PC-9 (cell line): ENCODE measurements at regions not wholly inside any gene's neighbourhood (a gene's known extent, or its start where the extent isn't known, plus 50 kb on each side); places are given as distances from the start of the nearest gene placed in this dataset.
"Not testable (repeated sequence)": the region's sequence is repeated elsewhere in the genome, so short reads cannot be mapped to it uniquely, and the experiment has no call there.

ENCODE experiments used
- BruUV-seq: library from RNA; stranded (reverse); fragments of 400-500 nt; replicated peaks from 2 replicates; lab custom pipeline; 2021; lab: Mats Ljungman, UMichigan
- CTCF ChIA-PET: fragments of 300-600 bp; sonication (Branson Sonifier 250); formaldehyde crosslinking; loops from one replicate; lab custom pipeline; 2022; ENCODE audit warnings: antibody characterized with exemption; lab: Charles Lee
- POLR2A ChIA-PET: fragments of 300-600 bp; sonication (Branson Sonifier 250); formaldehyde crosslinking; loops from one replicate; lab custom pipeline; 2022; ENCODE audit warnings: antibody characterized with exemption; ENCODE audit not compliant: unreplicated experiment; lab: Charles Lee
- DNase-seq, 2 experiments: peaks; one replicate each; pipeline versions ENCODE4 v3.0.0 to v3.0.0-alpha.2; 2015 to 2022; ENCODE audit warnings: mixed read lengths in 1 of 2
- H2AFZ ChIP-seq: fragments of 200-600 bp; sonication (generic); 2 replicates; pipeline ENCODE4 v1.8.1; 2017; ENCODE audit warnings: antibody characterized with exemption
- H3F3A ChIP-seq: fragments of 200-600 bp; sonication (generic); 2 replicates; pipeline ENCODE4 v1.8.1; 2017; ENCODE audit warnings: antibody characterized with exemption, mild to moderate bottlenecking, low read depth; ENCODE audit not compliant: insufficient read depth
- H3K27ac ChIP-seq: fragments of 200-600 bp; sonication (generic); 2 replicates; pipeline ENCODE4 v1.6.1; 2016; ENCODE audit warnings: mixed run types
- H3K27me3 ChIP-seq: fragments of 200-600 bp; sonication (generic); 2 replicates; pipeline ENCODE4 v1.6.1; 2016; ENCODE audit warnings: low read depth, mixed run types; ENCODE audit not compliant: insufficient read depth
- H3K36me3 ChIP-seq: fragments of 200-600 bp; sonication (generic); 2 replicates; pipeline ENCODE4 v1.6.1; 2016; ENCODE audit warnings: low read depth, mixed run types
- H3K4me1 ChIP-seq: fragments of 200-600 bp; sonication (generic); replicated peaks from 2 replicates; pipeline ENCODE4 v1.6.1; 2016; ENCODE audit warnings: mixed run types; ENCODE audit not compliant: insufficient read depth
- H3K4me2 ChIP-seq: fragments of 200-600 bp; sonication (generic); 2 replicates; pipeline ENCODE4 v1.6.1; 2017; ENCODE audit warnings: mixed run types
- H3K4me3 ChIP-seq: fragments of 200-600 bp; sonication (generic); 2 replicates; pipeline ENCODE4 v1.6.1; 2016; ENCODE audit warnings: mixed run types
- H3K79me2 ChIP-seq: fragments of 200-600 bp; sonication (generic); 2 replicates; pipeline ENCODE4 v1.6.1; 2017; ENCODE audit warnings: low read depth, mixed run types
- H3K9me2 ChIP-seq: fragments of 200-600 bp; sonication (generic); 2 replicates; pipeline ENCODE4 v1.8.1; 2017; ENCODE audit warnings: mild to moderate bottlenecking; ENCODE audit not compliant: insufficient read depth
- H3K9me3 ChIP-seq: fragments of 200-600 bp; sonication (generic); 2 replicates; pipeline ENCODE4 v1.8.1; 2016; ENCODE audit warnings: low read depth; ENCODE audit not compliant: insufficient read depth
- H4K20me1 ChIP-seq: fragments of 200-600 bp; sonication (generic); 2 replicates; pipeline ENCODE4 v1.8.1; 2017; ENCODE audit not compliant: insufficient read depth
- CTCF ChIP-seq: fragments of 200-600 bp; sonication (generic); conservative IDR thresholded peaks from 2 replicates; pipeline ENCODE4 v1.6.1; 2017; ENCODE audit warnings: mixed run types, antibody characterized with exemption, mild to moderate bottlenecking, moderate library complexity
- EZH2 ChIP-seq: fragments of 200-600 bp; sonication (generic); IDR thresholded peaks from 2 replicates; pipeline ENCODE4 v1.8.0; 2017; ENCODE audit warnings: antibody characterized with exemption, low read depth
- intact Hi-C: fragments of 100-400 bp; cut with micrococcal nuclease; formaldehyde crosslinking; loops from one replicate; pipeline ENCODE4 v1.10.0; 2022; ENCODE audit not compliant: unreplicated experiment

GRCh38 chr5:44756097-44756496 is 52.6 kb upstream of the MRPS30 start:
- intact Hi-C loops, POLR2A ChIA-PET, BruUV-seq: not testable (repeated sequence)

GRCh38 chr5:44747396-44747795 is 61.4 kb upstream of the MRPS30 start:
- no TSS peak for BruUV-seq
- Histone ChIP-seq H2AFZ (no peak overlapping the region), H4K20me1 (no peaks in the 10 kb centered on the region), H3K36me3 (no peaks in the 10 kb centered on the region), H3K79me2 (no peaks in the 10 kb centered on the region), H3K4me1 (no peaks in the 10 kb centered on the region), H3F3A (no peaks in the 10 kb centered on the region), H3K27me3 (no peaks in the 10 kb centered on the region), H3K9me3 (no peaks in the 10 kb centered on the region), H3K4me2 (no peak overlapping the region), H3K4me3 (no peak overlapping the region), H3K27ac (no peak overlapping the region), H3K9me2 (no peaks in the 10 kb centered on the region)
- ChIA-PET CTCF (no interaction called here), POLR2A (no interaction called here)
- TF ChIP-seq EZH2 (no peak), CTCF (no peak)
- intact Hi-C loops: no loop called here
- DNase-seq: no peak

More at GRCh38 chr5:44756097-44756496, 52.6 kb upstream of the MRPS30 start:
- H2AFZ ChIP-seq, H3K27me3 ChIP-seq, H3K9me3 ChIP-seq, H3K4me1 ChIP-seq, H3K4me3 ChIP-seq, DNase-seq, H3K9me2 ChIP-seq, H3K27ac ChIP-seq, H4K20me1 ChIP-seq, CTCF ChIA-PET, H3K4me2 ChIP-seq, H3K36me3 ChIP-seq, H3K79me2 ChIP-seq, H3F3A ChIP-seq: not testable (repeated sequence)

DNA sequence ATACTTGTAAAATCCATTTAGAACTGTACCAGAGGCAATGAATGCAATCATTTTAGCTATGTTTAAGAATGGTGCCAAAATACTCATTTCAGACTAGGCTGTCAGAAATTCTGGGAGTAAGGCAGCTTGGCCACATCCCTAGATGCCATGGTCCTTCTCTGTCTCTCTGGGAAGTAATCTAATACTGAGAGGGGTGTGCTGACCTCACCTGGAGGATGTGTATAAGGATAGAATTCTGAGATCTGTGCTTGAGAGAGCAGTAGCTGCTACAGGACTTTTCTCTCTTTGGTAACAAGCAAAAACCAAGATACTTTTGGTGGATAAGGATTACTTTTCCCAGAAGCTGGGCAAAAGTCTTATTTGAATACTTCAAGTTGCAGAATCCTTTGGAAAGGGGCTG is 68.1 kb upstream of the MRPS30 start:
- Histone ChIP-seq H3K4me2 (no peak overlapping the region), H3K27ac (no peak overlapping the region), H4K20me1 (no peaks in the 10 kb centered on the region), H3K4me1 (no peaks in the 10 kb centered on the region), H3F3A (no peaks in the 10 kb centered on the region), H3K9me3 (no peaks in the 10 kb centered on the region), H3K36me3 (no peaks in the 10 kb centered on the region), H3K4me3 (no peak overlapping the region), H2AFZ (no peak overlapping the region), H3K27me3 (no peaks in the 10 kb centered on the region), H3K9me2 (no peaks in the 10 kb centered on the region), H3K79me2 (no peaks in the 10 kb centered on the region)
- POLR2A ChIA-PET: no interaction called here
- no TSS peak for BruUV-seq
- intact Hi-C loops: no loop called here
- CTCF ChIA-PET: no interaction called here
- no peak for DNase-seq
- 0 out of 2 replicates have a peak, but pooled peaks have one; percentile 22 for TF ChIP-seq CTCF
- no peak for TF ChIP-seq EZH2

DNA sequence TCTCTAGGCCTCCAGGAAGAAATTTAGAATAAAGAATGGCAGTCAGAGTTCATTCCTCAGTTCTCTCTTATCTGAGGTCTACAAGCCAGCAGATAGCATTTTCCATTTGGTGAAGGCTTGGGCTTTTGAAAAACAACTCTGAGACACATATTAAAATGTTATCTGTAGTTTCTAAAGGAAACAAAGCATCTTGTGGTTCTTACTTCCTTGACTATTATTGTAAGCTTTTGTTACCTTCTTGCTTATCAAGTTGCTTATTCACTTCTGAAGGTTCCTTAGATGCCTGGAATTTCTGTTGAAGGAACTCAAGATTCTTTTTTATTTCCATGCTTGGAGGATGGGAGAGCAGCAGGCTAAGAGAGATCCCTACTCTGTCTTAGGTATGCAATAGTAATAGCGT is 79.2 kb upstream of the MRPS30 start:
- DNase-seq: no peak
- ChIA-PET POLR2A (no interaction called here), CTCF (no interaction called here)
- intact Hi-C loops: no loop called here
- Histone ChIP-seq H4K20me1 (no peaks in the 10 kb centered on the region), H3K4me1 (no peaks in the 10 kb centered on the region), H3K4me2 (no peak overlapping the region), H3K27ac (no peak overlapping the region), H3K27me3 (no peaks in the 10 kb centered on the region), H3K9me3 (no peaks in the 10 kb centered on the region), H3K9me2 (no peaks in the 10 kb centered on the region), H3K4me3 (no peak overlapping the region), H3F3A (no peaks in the 10 kb centered on the region), H3K79me2 (no peaks in the 10 kb centered on the region), H2AFZ (no peak overlapping the region), H3K36me3 (no peaks in the 10 kb centered on the region)
- TF ChIP-seq EZH2 (no peak), CTCF (no peak)
- BruUV-seq: no TSS peak
